Kidney glomerular epithelial cell (primary cell): ENCODE measurements at regions not wholly inside any gene's neighbourhood (a gene's known extent, or its start where the extent isn't known, plus 50 kb on each side); places are given as distances from the start of the nearest gene placed in this dataset.
A peak's percentile ranks its signal among the peaks of the same experiment; 100 is the strongest.
"Not testable (repeated sequence)": the region's sequence is repeated elsewhere in the genome, so short reads cannot be mapped to it uniquely, and the experiment has no call there.

Source experiments
- DNase-seq: peaks from one replicate; lab custom pipeline; 2025; lab: John Stamatoyannopoulos, UW

- DNase-seq = no peak
Measured at GRCh38 chr11:36775756-36776155, 177.7 kb upstream of the RAG2 start.

GRCh38 chr11:36775130-36775529 lies 177.1 kb upstream of the RAG2 start:
- DNase-seq = peak; percentile 5

GRCh38 chr11:36774603-36775002 lies 176.6 kb upstream of the RAG2 start:
- DNase-seq = peak; percentile 25

GRCh38 chr11:36763187-36763586 lies 165.2 kb upstream of the RAG2 start:
- DNase-seq = no peak

GRCh38 chr11:36757075-36757474 lies 159.0 kb upstream of the RAG2 start:
- DNase-seq = no peak

GRCh38 chr11:36753960-36754359 lies 155.9 kb upstream of the RAG2 start:
- no peak for DNase-seq

- no peak for DNase-seq
Measured at GRCh38 chr11:36751996-36752395, 154.0 kb upstream of the RAG2 start.

GRCh38 chr11:36751335-36751781 lies 153.3 kb upstream of the RAG2 start:
- DNase-seq = no peak

GRCh38 chr11:36750349-36750748 lies 152.3 kb upstream of the RAG2 start:
- DNase-seq = no peak

GRCh38 chr11:36748836-36749235 lies 150.8 kb upstream of the RAG2 start:
- no peak for DNase-seq

- DNase-seq = peak; percentile 85
Measured at GRCh38 chr11:36746886-36747710, 149.1 kb upstream of the RAG2 start.

GRCh38 chr11:36744375-36745168 lies 146.5 kb upstream of the RAG2 start:
- peak; percentile 47 for DNase-seq

- DNase-seq = no peak
Measured at GRCh38 chr11:36743039-36743438, 145.0 kb upstream of the RAG2 start.

GRCh38 chr11:36741515-36741914 lies 143.5 kb upstream of the RAG2 start:
- no peak for DNase-seq

GRCh38 chr11:36738292-36738861 lies 140.3 kb upstream of the RAG2 start:
- no peak for DNase-seq

- no peak for DNase-seq
Measured at GRCh38 chr11:36736103-36736502, 138.1 kb upstream of the RAG2 start.

GRCh38 chr11:36733721-36734120 lies 135.7 kb upstream of the RAG2 start:
- DNase-seq = not testable (repeated sequence)

GRCh38 chr11:36730761-36731160 lies 132.7 kb upstream of the RAG2 start:
- DNase-seq = no peak

GRCh38 chr11:36729825-36730224 lies 131.8 kb upstream of the RAG2 start:
- DNase-seq = no peak

GRCh38 chr11:36726420-36726819 lies 128.4 kb upstream of the RAG2 start:
- no peak for DNase-seq

- no peak for DNase-seq
Measured at GRCh38 chr11:36724742-36725385, 126.8 kb upstream of the RAG2 start.

GRCh38 chr11:36722421-36722820 lies 124.4 kb upstream of the RAG2 start:
- no peak for DNase-seq
